Kidney epithelial cell (primary cell): ENCODE measurements at regions not wholly inside any gene's neighbourhood (a gene's known extent, or its start where the extent isn't known, plus 50 kb on each side); places are given as distances from the start of the nearest gene placed in this dataset.

ENCODE experiments used
- DNase-seq: peaks from one replicate; pipeline ENCODE4 v3.0.0-alpha.2; 2010; ENCODE audit warnings: low read depth
- H3K27me3 ChIP-seq: 2 replicates; pipeline ENCODE4 v1.6.0; 2011; ENCODE audit warnings: low read length; ENCODE audit not compliant: control insufficient read depth, insufficient read depth
- H3K36me3 ChIP-seq: 2 replicates; pipeline ENCODE4 v1.5.1; 2011; ENCODE audit warnings: low read length; ENCODE audit not compliant: control insufficient read depth, insufficient read depth
- H3K4me3 ChIP-seq: 2 replicates; pipeline ENCODE4 v1.5.1; 2011; ENCODE audit warnings: low read depth, mild to moderate bottlenecking, control low read depth, low read length
- CTCF ChIP-seq: IDR thresholded peaks from 2 replicates; pipeline ENCODE4 v1.5.1; 2011; ENCODE audit warnings: mild to moderate bottlenecking, moderate library complexity, low read length, control low read depth, inconsistent platforms; ENCODE audit not compliant: insufficient read depth, poor library complexity, severe bottlenecking

- TF ChIP-seq CTCF: no peak
- Histone ChIP-seq H3K36me3 (no peaks in the 10 kb centered on the region), H3K27me3 (no peaks in the 10 kb centered on the region), H3K4me3 (no peak overlapping the region)
- DNase-seq: no peak
These were observed 172.8 kb downstream of the LINC00237 start for GRCh38 chr20:20933142-20933958.

GRCh38 chr20:20932156-20932555, 174.0 kb downstream of the LINC00237 start:
- no peak overlapping the region for H3K4me3 ChIP-seq
- no peak for DNase-seq
- no peaks in the 10 kb centered on the region for H3K36me3 ChIP-seq
- no peaks in the 10 kb centered on the region for H3K27me3 ChIP-seq
- TF ChIP-seq CTCF: no peak

GRCh38 chr20:20931632-20932031, 174.5 kb downstream of the LINC00237 start:
- Histone ChIP-seq H3K36me3 (no peaks in the 10 kb centered on the region), H3K27me3 (no peaks in the 10 kb centered on the region), H3K4me3 (no peak overlapping the region)
- no peak for TF ChIP-seq CTCF
- DNase-seq: no peak

DNA sequence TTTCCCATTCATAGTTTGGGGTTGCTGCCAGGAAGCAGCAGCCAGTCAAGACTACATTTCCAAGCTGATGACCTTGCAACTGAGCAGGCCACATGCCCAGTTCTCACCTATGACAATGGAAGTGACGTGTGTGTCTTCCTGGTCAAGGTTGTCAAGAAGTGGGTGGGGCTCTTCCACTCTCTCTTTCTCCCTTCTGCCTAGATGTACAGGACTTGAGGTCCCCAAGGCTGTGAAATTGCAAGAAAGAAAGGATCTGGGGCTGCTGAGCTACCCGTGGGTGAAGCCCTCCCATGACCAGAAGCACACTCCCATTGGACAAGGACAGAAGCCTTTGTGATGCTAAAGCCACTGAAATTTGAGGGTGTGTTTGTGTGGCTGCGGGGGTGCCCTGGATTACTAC, 175.1 kb downstream of the LINC00237 start:
- no peaks in the 10 kb centered on the region for H3K36me3 ChIP-seq
- DNase-seq: no peak
- no peak for TF ChIP-seq CTCF
- H3K4me3 ChIP-seq: no peak overlapping the region
- H3K27me3 ChIP-seq: no peaks in the 10 kb centered on the region

GRCh38 chr20:20930500-20930899, 175.7 kb downstream of the LINC00237 start:
- no peaks in the 10 kb centered on the region for H3K36me3 ChIP-seq
- DNase-seq: no peak
- no peak overlapping the region for H3K4me3 ChIP-seq
- no peaks in the 10 kb centered on the region for H3K27me3 ChIP-seq
- no peak for TF ChIP-seq CTCF

GRCh38 chr20:20929341-20929740, 176.8 kb downstream of the LINC00237 start:
- Histone ChIP-seq H3K4me3 (no peak overlapping the region), H3K27me3 (no peaks in the 10 kb centered on the region), H3K36me3 (no peaks in the 10 kb centered on the region)
- TF ChIP-seq CTCF: no peak
- DNase-seq: no peak
